ENCODE measurements at regions not wholly inside any gene's neighbourhood (a gene's known extent, or its start where the extent isn't known, plus 50 kb on each side); places are given as distances from the start of the nearest gene placed in this dataset.

GRCh38 chr18:30639361-30639760, 403.2 kb downstream of the DSC3 start:
- H3K4me1 ChIP-seq (ENCODE audit: control insufficient read depth, insufficient read depth, low read length, poor library complexity, severe bottlenecking): no peaks in the 10 kb centered on the region
- 75 to 100% methylated on average over 2 of the region's 4 CpGs for WGBS, 2 experiments (ENCODE audit: insufficient coverage in 2 of 2)
- H3K4me3 ChIP-seq (ENCODE audit: extremely low read depth, insufficient read depth, low read length, poor library complexity, severe bottlenecking): no peak overlapping the region
- no peak overlapping the region for H3K27ac ChIP-seq (ENCODE audit: low read depth, low read length, severe bottlenecking)
- H3K9me3 ChIP-seq (ENCODE audit: control insufficient read depth, low read length): no peaks in the 10 kb centered on the region
- no peaks in the 10 kb centered on the region for H3K36me3 ChIP-seq (ENCODE audit: control insufficient read depth, insufficient read depth, low read length)

- no peak overlapping the region for H3K4me3 ChIP-seq (ENCODE audit: extremely low read depth, insufficient read depth, low read length, poor library complexity, severe bottlenecking)
- no peaks in the 10 kb centered on the region for H3K36me3 ChIP-seq (ENCODE audit: control insufficient read depth, insufficient read depth, low read length)
- no peaks in the 10 kb centered on the region for H3K4me1 ChIP-seq (ENCODE audit: control insufficient read depth, insufficient read depth, low read length, poor library complexity, severe bottlenecking)
- no peak overlapping the region for H3K27ac ChIP-seq (ENCODE audit: low read depth, low read length, severe bottlenecking)
- H3K9me3 ChIP-seq (ENCODE audit: control insufficient read depth, low read length): peaks cover 6% of the 10 kb centered on the region
Measured at GRCh38 chr18:30634249-30634648, 408.3 kb downstream of the DSC3 start.

DNA sequence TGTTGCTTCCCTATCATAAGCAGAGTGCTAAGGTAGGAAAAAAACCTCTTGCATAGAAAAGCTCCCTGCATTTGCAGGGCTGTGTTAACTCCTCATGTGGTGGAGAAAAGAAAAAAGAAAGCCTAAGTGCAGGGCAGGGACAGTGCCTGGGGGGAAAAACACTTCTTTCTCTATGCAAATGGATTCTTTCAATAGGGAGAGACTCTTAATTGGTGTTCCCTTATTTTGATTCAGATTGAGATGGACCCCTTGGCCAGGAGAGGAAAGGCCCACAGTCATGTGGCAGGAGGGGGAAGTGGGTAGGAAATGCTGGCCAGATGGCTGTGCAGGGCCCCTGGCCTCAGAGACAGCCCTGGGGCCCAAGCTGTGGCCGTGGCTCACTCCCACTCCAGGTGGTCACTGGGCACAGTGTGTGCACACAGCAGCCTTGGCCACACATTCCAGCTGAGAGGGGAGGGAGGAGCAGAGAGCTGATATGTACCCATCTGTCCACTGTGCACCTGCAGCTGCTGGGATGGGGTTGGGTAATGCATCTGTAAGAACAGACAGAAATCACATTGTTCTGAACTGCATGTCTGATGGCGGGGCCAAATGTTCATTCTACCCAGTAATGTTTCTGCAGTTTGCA, 410.4 kb downstream of the DSC3 start:
- no peaks in the 10 kb centered on the region for H3K4me1 ChIP-seq (ENCODE audit: control insufficient read depth, insufficient read depth, low read length, poor library complexity, severe bottlenecking)
- H3K4me3 ChIP-seq (ENCODE audit: extremely low read depth, insufficient read depth, low read length, poor library complexity, severe bottlenecking): no peak overlapping the region
- H3K36me3 ChIP-seq (ENCODE audit: control insufficient read depth, insufficient read depth, low read length): no peaks in the 10 kb centered on the region
- WGBS, 2 experiments (ENCODE audit: insufficient coverage in 2 of 2): 20% methylated on average over 1 of the region's 2 CpGs; no CpG with 5 or more reads in 1 of the 2 experiments
- H3K9me3 ChIP-seq (ENCODE audit: control insufficient read depth, low read length): peaks cover 6% of the 10 kb centered on the region
- no peak overlapping the region for H3K27ac ChIP-seq (ENCODE audit: low read depth, low read length, severe bottlenecking)

DNA sequence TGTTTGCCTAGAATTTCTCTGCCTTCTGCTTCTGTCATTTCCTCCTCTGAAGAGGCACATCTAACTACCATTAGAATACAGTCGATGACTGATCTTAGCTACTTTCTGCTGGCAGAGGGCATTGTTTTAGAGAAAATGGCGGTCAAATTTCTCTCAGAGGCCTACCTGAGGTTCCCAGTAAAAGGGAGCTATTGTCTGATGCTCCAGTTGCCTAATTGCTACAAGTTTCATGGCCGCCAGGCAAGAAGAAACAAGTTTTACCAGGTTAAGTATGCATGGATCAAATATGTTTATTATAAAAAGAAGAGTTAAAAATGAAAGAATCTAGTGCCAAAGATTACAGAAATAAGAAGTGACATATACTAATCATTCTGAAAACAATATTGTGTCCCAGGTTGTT, 416.6 kb downstream of the DSC3 start:
- Histone ChIP-seq H3K4me1 (ENCODE audit: control insufficient read depth, insufficient read depth, low read length, poor library complexity, severe bottlenecking) (no peaks in the 10 kb centered on the region), H3K36me3 (ENCODE audit: control insufficient read depth, insufficient read depth, low read length) (no peaks in the 10 kb centered on the region), H3K27ac (ENCODE audit: low read depth, low read length, severe bottlenecking) (no peak overlapping the region), H3K4me3 (ENCODE audit: extremely low read depth, insufficient read depth, low read length, poor library complexity, severe bottlenecking) (no peak overlapping the region), H3K9me3 (ENCODE audit: control insufficient read depth, low read length) (no peaks in the 10 kb centered on the region)
- 85 to 93% methylated on average over 2 of the region's 3 CpGs for WGBS, 2 experiments (ENCODE audit: insufficient coverage in 2 of 2)

GRCh38 chr18:30623401-30624065, 419.0 kb downstream of the DSC3 start:
- Histone ChIP-seq H3K36me3 (ENCODE audit: control insufficient read depth, insufficient read depth, low read length) (no peaks in the 10 kb centered on the region), H3K27ac (ENCODE audit: low read depth, low read length, severe bottlenecking) (no peak overlapping the region), H3K4me3 (ENCODE audit: extremely low read depth, insufficient read depth, low read length, poor library complexity, severe bottlenecking) (no peak overlapping the region), H3K9me3 (ENCODE audit: control insufficient read depth, low read length) (no peaks in the 10 kb centered on the region), H3K4me1 (ENCODE audit: control insufficient read depth, insufficient read depth, low read length, poor library complexity, severe bottlenecking) (no peaks in the 10 kb centered on the region)
- WGBS, 2 experiments (ENCODE audit: insufficient coverage in 2 of 2): 88 to 100% methylated on average over 2 of the region's 5 CpGs

- H3K36me3 ChIP-seq (ENCODE audit: control insufficient read depth, insufficient read depth, low read length): no peaks in the 10 kb centered on the region
- 100% methylated on average over 1 of the region's 6 CpGs; no CpG with 5 or more reads in 1 of the 2 experiments for WGBS, 2 experiments (ENCODE audit: insufficient coverage in 2 of 2)
- H3K4me1 ChIP-seq (ENCODE audit: control insufficient read depth, insufficient read depth, low read length, poor library complexity, severe bottlenecking): no peaks in the 10 kb centered on the region
- no peak overlapping the region for H3K27ac ChIP-seq (ENCODE audit: low read depth, low read length, severe bottlenecking)
- H3K9me3 ChIP-seq (ENCODE audit: control insufficient read depth, low read length): no peaks in the 10 kb centered on the region
- no peak overlapping the region for H3K4me3 ChIP-seq (ENCODE audit: extremely low read depth, insufficient read depth, low read length, poor library complexity, severe bottlenecking)
Measured at GRCh38 chr18:30622635-30623034, 419.9 kb downstream of the DSC3 start.

DNA sequence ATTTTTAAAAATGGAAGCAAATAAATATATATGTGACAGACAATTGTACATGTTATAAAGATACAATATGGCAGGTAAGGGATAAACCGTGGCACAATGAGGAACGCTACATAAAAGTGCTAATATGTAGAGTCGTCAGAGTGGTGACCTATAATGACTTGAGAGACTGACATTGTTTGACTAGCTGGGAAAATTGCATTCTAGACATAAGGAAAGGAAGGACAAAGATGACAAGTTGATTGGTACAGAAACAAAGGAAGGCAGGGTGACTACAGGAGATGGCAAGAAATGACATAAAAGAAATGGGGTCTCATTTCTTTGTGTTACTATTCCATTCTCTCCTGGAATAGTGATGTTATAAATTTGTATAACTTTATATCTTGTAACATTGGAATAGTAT, 420.4 kb downstream of the DSC3 start:
- no peaks in the 10 kb centered on the region for H3K36me3 ChIP-seq (ENCODE audit: control insufficient read depth, insufficient read depth, low read length)
- WGBS, 2 experiments (ENCODE audit: insufficient coverage in 2 of 2): 87 to 98% methylated on average over 3 of the region's 3 CpGs
- no peak overlapping the region for H3K4me3 ChIP-seq (ENCODE audit: extremely low read depth, insufficient read depth, low read length, poor library complexity, severe bottlenecking)
- H3K9me3 ChIP-seq (ENCODE audit: control insufficient read depth, low read length): no peaks in the 10 kb centered on the region
- H3K4me1 ChIP-seq (ENCODE audit: control insufficient read depth, insufficient read depth, low read length, poor library complexity, severe bottlenecking): no peaks in the 10 kb centered on the region
- H3K27ac ChIP-seq (ENCODE audit: low read depth, low read length, severe bottlenecking): no peak overlapping the region

DNA sequence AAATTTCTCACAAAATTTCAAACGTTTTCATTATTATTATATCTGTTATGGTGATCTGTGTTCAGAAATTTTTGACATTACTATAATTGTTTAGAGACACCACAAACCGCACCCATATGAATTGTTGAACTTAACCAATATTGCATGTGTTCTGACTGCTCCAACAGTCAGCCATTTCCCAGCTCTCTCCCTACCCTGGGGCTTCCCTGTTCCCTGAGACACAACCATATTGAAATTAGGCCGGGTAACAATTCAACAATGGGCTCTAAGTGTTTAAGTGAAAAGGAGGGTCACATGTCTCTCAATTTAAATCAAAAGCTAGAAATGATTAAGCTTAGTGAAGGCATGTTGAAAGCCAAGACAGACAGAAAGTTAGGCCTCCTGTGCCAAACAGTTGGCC, 424.0 kb downstream of the DSC3 start:
- 100% methylated on average over 1 of the region's 3 CpGs; no CpG with 5 or more reads in 1 of the 2 experiments for WGBS, 2 experiments (ENCODE audit: insufficient coverage in 2 of 2)
- no peaks in the 10 kb centered on the region for H3K4me1 ChIP-seq (ENCODE audit: control insufficient read depth, insufficient read depth, low read length, poor library complexity, severe bottlenecking)
- no peak overlapping the region for H3K4me3 ChIP-seq (ENCODE audit: extremely low read depth, insufficient read depth, low read length, poor library complexity, severe bottlenecking)
- H3K27ac ChIP-seq (ENCODE audit: low read depth, low read length, severe bottlenecking): no peak overlapping the region
- no peaks in the 10 kb centered on the region for H3K36me3 ChIP-seq (ENCODE audit: control insufficient read depth, insufficient read depth, low read length)
- no peaks in the 10 kb centered on the region for H3K9me3 ChIP-seq (ENCODE audit: control insufficient read depth, low read length)

- no peak overlapping the region for H3K27ac ChIP-seq (ENCODE audit: low read depth, low read length, severe bottlenecking)
- H3K36me3 ChIP-seq (ENCODE audit: control insufficient read depth, insufficient read depth, low read length): no peaks in the 10 kb centered on the region
- WGBS, 2 experiments (ENCODE audit: insufficient coverage in 2 of 2): 92 to 100% methylated on average over 1 to 5 of the region's 6 CpGs
- H3K4me3 ChIP-seq (ENCODE audit: extremely low read depth, insufficient read depth, low read length, poor library complexity, severe bottlenecking): no peak overlapping the region
- H3K4me1 ChIP-seq (ENCODE audit: control insufficient read depth, insufficient read depth, low read length, poor library complexity, severe bottlenecking): no peaks in the 10 kb centered on the region
- H3K9me3 ChIP-seq (ENCODE audit: control insufficient read depth, low read length): no peaks in the 10 kb centered on the region
Measured at GRCh38 chr18:30616414-30616813, 426.1 kb downstream of the DSC3 start.

GRCh38 chr18:30613467-30613801, 429.1 kb downstream of the DSC3 start:
- H3K4me3 ChIP-seq (ENCODE audit: extremely low read depth, insufficient read depth, low read length, poor library complexity, severe bottlenecking): no peak overlapping the region
- no peaks in the 10 kb centered on the region for H3K36me3 ChIP-seq (ENCODE audit: control insufficient read depth, insufficient read depth, low read length)
- no peaks in the 10 kb centered on the region for H3K9me3 ChIP-seq (ENCODE audit: control insufficient read depth, low read length)
- no peak overlapping the region for H3K27ac ChIP-seq (ENCODE audit: low read depth, low read length, severe bottlenecking)
- H3K4me1 ChIP-seq (ENCODE audit: control insufficient read depth, insufficient read depth, low read length, poor library complexity, severe bottlenecking): no peaks in the 10 kb centered on the region
- 100% methylated on average over 1 of the region's 2 CpGs; no CpG with 5 or more reads in 1 of the 2 experiments for WGBS, 2 experiments (ENCODE audit: insufficient coverage in 2 of 2)

DNA sequence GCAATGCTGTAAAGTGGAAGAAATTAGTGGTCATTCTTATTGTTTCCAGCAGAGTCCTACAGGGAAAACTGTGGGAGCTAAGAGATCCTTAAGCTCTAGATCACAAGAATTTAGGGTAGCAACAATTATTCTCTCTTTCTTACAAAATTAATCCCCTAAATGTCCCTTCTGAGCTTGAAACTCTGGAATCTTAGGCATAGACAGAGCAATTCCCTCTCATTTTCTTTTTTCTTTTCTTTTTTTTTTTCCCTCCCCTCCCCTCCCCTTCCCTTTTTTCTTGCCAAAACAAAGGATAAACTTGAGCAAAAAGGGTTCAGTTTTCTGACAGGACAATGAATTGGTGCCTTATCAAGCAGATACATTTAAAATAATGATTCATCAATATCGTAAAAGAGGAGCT, 441.0 kb downstream of the DSC3 start:
- Histone ChIP-seq H3K27ac (ENCODE audit: low read depth, low read length, severe bottlenecking) (no peak overlapping the region), H3K4me3 (ENCODE audit: extremely low read depth, insufficient read depth, low read length, poor library complexity, severe bottlenecking) (no peak overlapping the region), H3K4me1 (ENCODE audit: control insufficient read depth, insufficient read depth, low read length, poor library complexity, severe bottlenecking) (no peaks in the 10 kb centered on the region), H3K9me3 (ENCODE audit: control insufficient read depth, low read length) (no peaks in the 10 kb centered on the region), H3K36me3 (ENCODE audit: control insufficient read depth, insufficient read depth, low read length) (no peaks in the 10 kb centered on the region)
- no CpG with 5 or more reads among the region's 1 CpG for WGBS, 2 experiments (ENCODE audit: insufficient coverage in 2 of 2)
